H1 (cell line): ENCODE measurements at regions not wholly inside any gene's neighbourhood (a gene's known extent, or its start where the extent isn't known, plus 50 kb on each side); places are given as distances from the start of the nearest gene placed in this dataset.

Experiments
- CTCF ChIA-PET: fragments of 300-600 bp; sonication (Branson Sonifier 250); formaldehyde crosslinking; loops from one replicate; lab custom pipeline; 2021; ENCODE audit not compliant: partially characterized antibody; lab: Charles Lee
- POLR2A ChIA-PET: fragments of 300-600 bp; sonication (Branson Sonifier 250); formaldehyde crosslinking; loops from one replicate; lab custom pipeline; 2021; ENCODE audit warnings: inconsistent platforms; ENCODE audit not compliant: partially characterized antibody; lab: Charles Lee
- DNase-seq, 2 experiments: peaks; one replicate each; pipeline versions ENCODE4 v3.0.0 to v3.0.0-alpha.2; 2010 to 2022; ENCODE audit warnings: low spot score in 2 of 2, low read depth in 1 of 2, mixed read lengths in 1 of 2
- FAIRE-seq: peaks from 2 replicates; lab custom pipeline; 2011; peaks lifted over from hg19 to GRCh38; lab: Jason Lieb, UNC
- H2AFZ ChIP-seq: 2 replicates; pipeline ENCODE4 v1.8.1; 2012; ENCODE audit warnings: low read length, inconsistent platforms
- H2AK5ac ChIP-seq: 2 replicates; pipeline ENCODE4 v1.6.1; 2013; ENCODE audit warnings: low read depth, low read length
- H2BK120ac ChIP-seq: replicated peaks from 2 replicates; pipeline ENCODE3; 2013; ENCODE audit warnings: low read depth, low read length, inconsistent platforms
- H2BK12ac ChIP-seq: 2 replicates; pipeline ENCODE4 v1.6.1; 2013; ENCODE audit warnings: low read depth, low read length
- H2BK15ac ChIP-seq: 2 replicates; pipeline ENCODE4 v1.6.1; 2013; ENCODE audit warnings: low read length
- H2BK20ac ChIP-seq: 2 replicates; pipeline ENCODE4 v1.6.1; 2013; ENCODE audit warnings: low read length
- H2BK5ac ChIP-seq: 2 replicates; pipeline ENCODE4 v1.6.1; 2013; ENCODE audit warnings: low read depth, low read length
- H3K14ac ChIP-seq: 2 replicates; pipeline ENCODE4 v1.6.1; 2013; ENCODE audit warnings: inconsistent platforms; ENCODE audit not compliant: insufficient read length
- H3K18ac ChIP-seq: 2 replicates; pipeline ENCODE4 v1.6.1; 2013; ENCODE audit warnings: low read length; ENCODE audit errors: extremely low read depth
- H3K23ac ChIP-seq: 2 replicates; pipeline ENCODE4 v1.6.1; 2013; ENCODE audit warnings: inconsistent platforms; ENCODE audit not compliant: insufficient read length
- H3K23me2 ChIP-seq: 2 replicates; pipeline ENCODE4 v1.6.1; 2013; ENCODE audit warnings: low read depth, low read length
- H3K27ac ChIP-seq: 2 replicates; pipeline ENCODE4 v1.6.1; 2011; ENCODE audit warnings: low read depth, low read length, inconsistent platforms
- H3K27me3 ChIP-seq, 4 experiments: replicated peaks in 1 of 4; 1 replicate in 1 of 4; 2 replicates in 3 of 4; pipeline versions ENCODE4 v1.6.1 to v1.8.1; 2011 to 2013; ENCODE audit warnings: low read length in 3 of 4, mild to moderate bottlenecking in 3 of 4, inconsistent platforms in 2 of 4, mixed read lengths in 2 of 4, moderate library complexity in 1 of 4; ENCODE audit not compliant: control insufficient read depth in 3 of 4, insufficient read depth in 3 of 4; ENCODE audit errors: extremely low read depth in 1 of 4
- H3K36me3 ChIP-seq, 4 experiments: 2 replicates each; pipeline versions ENCODE4 v1.6.1 to v1.8.1; 2011 to 2013; ENCODE audit warnings: mild to moderate bottlenecking in 4 of 4, low read length in 3 of 4, moderate library complexity in 2 of 4, control low read depth in 1 of 4, inconsistent platforms in 1 of 4; ENCODE audit not compliant: insufficient read depth in 4 of 4, control insufficient read depth in 2 of 4
- H3K4ac ChIP-seq: replicated peaks from 2 replicates; pipeline ENCODE3; 2013; ENCODE audit warnings: low read length, low read depth, mixed read lengths, inconsistent platforms; ENCODE audit not compliant: insufficient read length
- H3K4me1 ChIP-seq, 4 experiments: replicated peaks in 1 of 4; 1 replicate in 1 of 4; 2 replicates in 3 of 4; pipeline versions ENCODE4 v1.6.1 to v1.8.1; 2011 to 2013; ENCODE audit warnings: low read length in 3 of 4, inconsistent platforms in 2 of 4, mixed read lengths in 1 of 4; ENCODE audit not compliant: insufficient read depth in 4 of 4, control insufficient read depth in 3 of 4
- H3K4me2 ChIP-seq, 2 experiments: 2 replicates each; pipeline versions ENCODE4 v1.6.1 to v1.8.1; 2011 to 2013; ENCODE audit warnings: low read depth in 2 of 2, low read length in 2 of 2, control low read depth in 1 of 2, inconsistent platforms in 1 of 2, mild to moderate bottlenecking in 1 of 2; ENCODE audit not compliant: insufficient read depth in 1 of 2
- H3K4me3 ChIP-seq, 4 experiments: fragments of 200-600, 300-600 bp in 1 of 4; sonication (generic), shearing (Covaris generic), sonication (Bioruptor Twin) in 1 of 4; 2 replicates each; pipeline versions ENCODE4 v1.5.1 to v1.8.1; 2011 to 2016; ENCODE audit warnings: low read length in 4 of 4, low read depth in 3 of 4, control low read depth in 2 of 4, inconsistent platforms in 2 of 4, mild to moderate bottlenecking in 2 of 4, mixed read lengths in 1 of 4, moderate library complexity in 1 of 4; ENCODE audit not compliant: insufficient read depth in 2 of 4; ENCODE audit errors: extremely low read depth in 1 of 4
- H3K56ac ChIP-seq: replicated peaks from 2 replicates; pipeline ENCODE3; 2013; ENCODE audit warnings: low read depth, mild to moderate bottlenecking, mixed read lengths, low read length, inconsistent platforms; ENCODE audit not compliant: insufficient read length
- H3K79me1 ChIP-seq: 2 replicates; pipeline ENCODE4 v1.6.1; 2013; ENCODE audit warnings: low read depth, low read length, control low read depth
- H3K79me2 ChIP-seq, 2 experiments: 2 replicates each; pipeline versions ENCODE4 v1.6.1 to v1.8.1; 2012 to 2013; ENCODE audit warnings: low read length in 2 of 2, mild to moderate bottlenecking in 2 of 2, inconsistent platforms in 1 of 2; ENCODE audit not compliant: insufficient read depth in 2 of 2, control insufficient read depth in 1 of 2
- H3K9ac ChIP-seq, 4 experiments: replicated peaks in 1 of 4; 1 replicate in 1 of 4; 2 replicates in 3 of 4; pipeline versions ENCODE4 v1.6.1 to v1.8.1; 2011 to 2013; ENCODE audit warnings: low read depth in 3 of 4, low read length in 3 of 4, control low read depth in 2 of 4, mild to moderate bottlenecking in 2 of 4, moderate library complexity in 2 of 4, inconsistent platforms in 1 of 4; ENCODE audit errors: extremely low read depth in 1 of 4
- H3K9me3 ChIP-seq, 2 experiments: 2 replicates each; pipeline versions ENCODE4 v1.6.1 to v1.8.1; 2012 to 2013; ENCODE audit warnings: mild to moderate bottlenecking in 2 of 2, moderate library complexity in 2 of 2, control low read depth in 1 of 2, inconsistent platforms in 1 of 2, low read depth in 1 of 2, low read length in 1 of 2, mixed read lengths in 1 of 2; ENCODE audit not compliant: insufficient read depth in 2 of 2
- H4K20me1 ChIP-seq, 2 experiments: replicated peaks in 1 of 2; 2 replicates each; pipeline versions ENCODE3 to v1.8.1; 2011 to 2013; ENCODE audit warnings: inconsistent platforms in 2 of 2, low read length in 2 of 2, mild to moderate bottlenecking in 1 of 2; ENCODE audit not compliant: insufficient read depth in 2 of 2, control insufficient read depth in 1 of 2
- H4K5ac ChIP-seq: 2 replicates; pipeline ENCODE4 v1.6.1; 2013; ENCODE audit warnings: low read length, low read depth, mixed read lengths, inconsistent platforms; ENCODE audit not compliant: insufficient read length
- H4K8ac ChIP-seq: 2 replicates; pipeline ENCODE4 v1.8.0; 2013; ENCODE audit warnings: mild to moderate bottlenecking, moderate library complexity, low read length, inconsistent platforms; ENCODE audit not compliant: insufficient read depth; ENCODE audit errors: extremely low read depth
- H4K91ac ChIP-seq: replicated peaks from 2 replicates; pipeline ENCODE3; 2013; ENCODE audit warnings: low read length, mixed read lengths, inconsistent platforms; ENCODE audit not compliant: insufficient read length
- ASH2L ChIP-seq: fragments of 200-600, 300-600 bp; sonication (generic); IDR thresholded peaks from one replicate; pipeline ENCODE4 v1.7.1; 2017; ENCODE audit warnings: low read length
- CBX5 ChIP-seq: fragments of 300-800, 300-1000 bp; sonication (generic); IDR thresholded peaks from 2 replicates; pipeline ENCODE4 v1.7.1; 2016; ENCODE audit warnings: antibody characterized with exemption, low read length, low read depth
- CEBPB ChIP-seq: IDR thresholded peaks from 2 replicates; pipeline ENCODE4 v1.6.1; 2012; ENCODE audit warnings: low read depth, low read length
- CREB1 ChIP-seq: IDR thresholded peaks from 2 replicates; pipeline ENCODE4 v1.6.1; 2012; ENCODE audit warnings: inconsistent platforms
- NANOG ChIP-seq: IDR thresholded peaks from 2 replicates; pipeline ENCODE4 v1.6.1; 2011; ENCODE audit warnings: low read length, low read depth, mild to moderate bottlenecking, inconsistent platforms; ENCODE audit not compliant: insufficient read depth, poor library complexity, severe bottlenecking
- PHF8 ChIP-seq: fragments of 200-600 bp; sonication (generic); conservative IDR thresholded peaks from 2 replicates; pipeline ENCODE4 v1.7.1; 2012; ENCODE audit warnings: low read depth, mild to moderate bottlenecking, inconsistent platforms, low read length, moderate library complexity
- POU5F1 ChIP-seq: IDR thresholded peaks from 2 replicates; pipeline ENCODE4 v1.6.1; 2011; ENCODE audit warnings: low read depth, mild to moderate bottlenecking, low read length, moderate library complexity
- RAD21 ChIP-seq, 2 experiments: IDR thresholded peaks in 1 of 2; conservative IDR thresholded peaks in 1 of 2; 2 replicates each; pipeline ENCODE4 v1.6.1; 2011; ENCODE audit warnings: low read depth in 2 of 2, low read length in 2 of 2, improper control_type of control experiment in 1 of 2, inconsistent platforms in 1 of 2, mild to moderate bottlenecking in 1 of 2, moderate library complexity in 1 of 2
- RFX5 ChIP-seq: IDR thresholded peaks from 2 replicates; pipeline ENCODE4 v1.6.1; 2011; ENCODE audit warnings: low read depth, low read length, improper control_type of control experiment, borderline replicate concordance
- SIX5 ChIP-seq: IDR thresholded peaks from 2 replicates; pipeline ENCODE4 v1.6.1; 2011; ENCODE audit warnings: mild to moderate bottlenecking, low read depth, low read length
- SP1 ChIP-seq: IDR thresholded peaks from 2 replicates; pipeline ENCODE4 v1.6.1; 2011; ENCODE audit warnings: low read depth, low read length
- SRF ChIP-seq: IDR thresholded peaks from 2 replicates; pipeline ENCODE4 v1.6.1; 2011; ENCODE audit warnings: mild to moderate bottlenecking, low read depth, low read length, moderate library complexity
- TAF7 ChIP-seq: optimal IDR thresholded peaks from 2 replicates; pipeline ENCODE3; 2011; ENCODE audit warnings: low read depth, mild to moderate bottlenecking, inconsistent platforms, low read length, moderate library complexity, borderline replicate concordance
- WGBS, 2 experiments: shearing (Covaris generic) in 1 of 2; methylation state at CpG; one replicate each; pipeline versions ENCODE4 v1.1.6 to v1.1.7; 2013 to 2015; ENCODE audit warnings: low lambda C conversion rate in 2 of 2, mixed read lengths in 2 of 2, inconsistent platforms in 1 of 2, low coverage in 1 of 2, missing lambda C conversion rate in 1 of 2; ENCODE audit not compliant: insufficient replicate concordance in 2 of 2, insufficient coverage in 1 of 2, insufficient read length in 1 of 2; ENCODE audit errors: extremely low coverage in 1 of 2, missing lambda C conversion rate in 1 of 2; 5-methylcytosine and 5-hydroxymethylcytosine counted together

DNA sequence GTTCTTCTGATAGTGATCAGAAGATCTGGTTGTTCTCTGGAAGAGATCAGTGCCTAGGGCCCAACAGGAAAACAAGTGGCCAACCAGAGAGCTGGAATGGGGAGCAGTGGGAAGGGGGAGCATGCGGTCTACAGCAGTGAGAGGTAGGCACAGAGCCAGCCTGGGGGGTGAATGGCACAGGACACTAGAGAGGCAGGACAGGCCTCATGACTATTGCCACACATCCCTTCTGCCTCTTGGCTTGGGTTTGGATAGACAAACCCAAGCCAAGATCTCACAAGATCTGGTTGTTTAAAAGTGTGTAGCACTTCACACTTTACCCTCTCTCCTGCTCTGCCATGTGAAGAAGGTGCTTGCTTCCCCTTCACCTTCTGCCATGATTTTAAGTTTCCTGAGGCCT, 224.4 kb downstream of the ARHGAP12 start:
- Histone ChIP-seq H3K9me3 (peaks cover 19 to 23% of the 10 kb centered on the region in 2 experiments), H3K79me1 (no peaks in the 10 kb centered on the region), H3K4me1 (peaks cover 0 to 9% (median 5%) of the 10 kb centered on the region in 4 experiments; a peak in 5 of 7 replicates), H2BK120ac (no peak overlapping the region), H4K20me1 (no peaks in the 10 kb centered on the region), H2BK20ac (no peak overlapping the region), H3K23me2 (no peaks in the 10 kb centered on the region), H3K23ac (no peak overlapping the region), H3K79me2 (no peaks in the 10 kb centered on the region), H3K36me3 (no peaks in the 10 kb centered on the region), H3K4me2 (no peak overlapping the region), H4K5ac (no peak overlapping the region), H2BK5ac (no peak overlapping the region), H3K4ac (no peak overlapping the region)
- CTCF ChIA-PET: no interaction called here
- no peak for TF ChIP-seq TAF7
- no peak for TF ChIP-seq RAD21 (IDR thresholded peaks at IDR 0.05 in 1 of 2, conservative IDR thresholded peaks at IDR 0.05 in 1 of 2; ENCODE audit: low read depth in 2 of 2, low read length in 2 of 2)
- TF ChIP-seq RFX5: no peak
- TF ChIP-seq CREB1: no peak
- TF ChIP-seq CBX5: no peak
- TF ChIP-seq SIX5: no peak
- no peak for TF ChIP-seq POU5F1
- no peak for TF ChIP-seq SRF
- TF ChIP-seq NANOG: no peak
- no peak for TF ChIP-seq PHF8
- TF ChIP-seq SP1: no peak
- no peak for TF ChIP-seq CEBPB
- no peak for TF ChIP-seq ASH2L
- TF ChIP-seq, all 59 proteins: peak for 0
- Histone ChIP-seq H3K27me3 (no peaks in the 10 kb centered on the region), H3K9ac (no peak overlapping the region), H2AK5ac (no peak overlapping the region), H3K27ac (no peak overlapping the region), H3K18ac (no peak overlapping the region), H3K4me3 (no peak overlapping the region), H2AFZ (no peak overlapping the region), H2BK15ac (no peak overlapping the region), H4K8ac (no peak overlapping the region), H4K91ac (no peak overlapping the region), H2BK12ac (no peak overlapping the region), H3K56ac (no peak overlapping the region), H3K14ac (no peak overlapping the region)
- POLR2A ChIA-PET: no interaction called here
- DNase-seq: no peak
- FAIRE-seq: no peak
- WGBS, 2 experiments: 100% methylated on average over 1 of the region's 1 CpG; no CpG with 5 or more reads in 1 of the 2 experiments
